ENCODE measurements at regions not wholly inside any gene's neighbourhood (a gene's known extent, or its start where the extent isn't known, plus 50 kb on each side); places are given as distances from the start of the nearest gene placed in this dataset.

DNA sequence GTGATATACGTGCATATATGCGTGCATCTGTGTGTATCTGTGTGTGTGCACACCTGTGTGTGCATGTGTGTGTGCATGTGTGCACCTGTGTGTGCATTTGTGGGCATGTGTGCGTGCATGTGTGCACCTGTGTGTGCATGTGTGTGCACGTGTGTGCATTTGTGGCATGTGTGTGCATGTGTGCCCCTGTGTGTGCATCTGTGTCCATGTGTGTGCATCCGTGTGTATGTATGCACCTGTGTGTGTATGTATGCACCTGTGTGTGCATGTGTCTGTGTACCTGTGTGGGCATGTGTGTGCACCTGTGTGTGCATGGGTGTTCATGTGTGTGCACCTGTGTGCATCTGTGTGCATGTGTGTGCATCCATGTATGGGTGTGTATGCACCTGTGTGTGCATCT, 167.8 kb upstream of the SFSWAP start:
- ATAC-seq = no peak
- TF ChIP-seq, protein P1, sequence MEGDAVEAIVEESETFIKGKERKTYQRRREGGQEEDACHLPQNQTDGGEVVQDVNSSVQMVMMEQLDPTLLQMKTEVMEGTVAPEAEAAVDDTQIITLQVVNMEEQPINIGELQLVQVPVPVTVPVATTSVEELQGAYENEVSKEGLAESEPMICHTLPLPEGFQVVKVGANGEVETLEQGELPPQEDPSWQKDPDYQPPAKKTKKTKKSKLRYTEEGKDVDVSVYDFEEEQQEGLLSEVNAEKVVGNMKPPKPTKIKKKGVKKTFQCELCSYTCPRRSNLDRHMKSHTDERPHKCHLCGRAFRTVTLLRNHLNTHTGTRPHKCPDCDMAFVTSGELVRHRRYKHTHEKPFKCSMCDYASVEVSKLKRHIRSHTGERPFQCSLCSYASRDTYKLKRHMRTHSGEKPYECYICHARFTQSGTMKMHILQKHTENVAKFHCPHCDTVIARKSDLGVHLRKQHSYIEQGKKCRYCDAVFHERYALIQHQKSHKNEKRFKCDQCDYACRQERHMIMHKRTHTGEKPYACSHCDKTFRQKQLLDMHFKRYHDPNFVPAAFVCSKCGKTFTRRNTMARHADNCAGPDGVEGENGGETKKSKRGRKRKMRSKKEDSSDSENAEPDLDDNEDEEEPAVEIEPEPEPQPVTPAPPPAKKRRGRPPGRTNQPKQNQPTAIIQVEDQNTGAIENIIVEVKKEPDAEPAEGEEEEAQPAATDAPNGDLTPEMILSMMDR (IDR thresholded peaks at IDR 0.05) = no peak
- no peaks in the 10 kb centered on the region for H3K4me1 ChIP-seq
- DNase-seq = no peak
- H3K36me3 ChIP-seq = no peaks in the 10 kb centered on the region
- H3K9me3 ChIP-seq = peaks cover 0 to 2% of the 10 kb centered on the region in 2 donors
- no peak overlapping the region for H3K27ac ChIP-seq
- H3K4me3 ChIP-seq = no peak overlapping the region
- intact Hi-C loops (cut with DNase I) = no loop called here
- H3K27me3 ChIP-seq = peaks cover 0 to 40% of the 10 kb centered on the region in 2 donors

GRCh38 chr12:131547555-131547954, 163.3 kb upstream of the SFSWAP start:
- H3K4me1 ChIP-seq = no peaks in the 10 kb centered on the region
- no peak overlapping the region for H3K27ac ChIP-seq
- H3K4me3 ChIP-seq = no peak overlapping the region
- DNase-seq (peak in 1 of 4 donors; percentile 21), ATAC-seq (no peak)
- no peaks in the 10 kb centered on the region for H3K36me3 ChIP-seq
- H3K27me3 ChIP-seq = peaks cover 0 to 23% of the 10 kb centered on the region in 2 donors
- TF ChIP-seq, protein P1 (IDR thresholded peaks at IDR 0.05) = no peak
- H3K9me3 ChIP-seq = peaks cover 0 to 2% of the 10 kb centered on the region in 2 donors
- intact Hi-C loops (cut with DNase I) = loop anchor here in 1 of 2 donors (2.0 kb wide), 1 partner anchor 65 kb away; no protein-coding TSS in a partner anchor

- Histone ChIP-seq H3K36me3 (no peaks in the 10 kb centered on the region), H3K27ac (no peak overlapping the region), H3K9me3 (peaks cover 0 to 1% of the 10 kb centered on the region in 2 donors), H3K27me3 (peaks cover 0 to 21% of the 10 kb centered on the region in 2 donors), H3K4me3 (no peak overlapping the region), H3K4me1 (no peaks in the 10 kb centered on the region)
- TF ChIP-seq, protein P1 (IDR thresholded peaks at IDR 0.05) = no peak
- intact Hi-C loops (cut with DNase I) = no loop called here
- DNase-seq = no peak
- ATAC-seq = no peak
Observed at GRCh38 chr12:131550121-131550520, 160.8 kb upstream of the SFSWAP start.

GRCh38 chr12:131551675-131552491, 159.0 kb upstream of the SFSWAP start:
- ATAC-seq (no peak), DNase-seq (no peak)
- peaks cover 0 to 32% of the 10 kb centered on the region in 2 donors for H3K27me3 ChIP-seq
- no peaks in the 10 kb centered on the region for H3K4me1 ChIP-seq
- intact Hi-C loops (cut with DNase I) = no loop called here
- no peak overlapping the region for H3K27ac ChIP-seq
- TF ChIP-seq, protein P1 (IDR thresholded peaks at IDR 0.05) = no peak
- no peaks in the 10 kb centered on the region for H3K36me3 ChIP-seq
- no peak overlapping the region for H3K4me3 ChIP-seq
- no peaks in the 10 kb centered on the region for H3K9me3 ChIP-seq

DNA sequence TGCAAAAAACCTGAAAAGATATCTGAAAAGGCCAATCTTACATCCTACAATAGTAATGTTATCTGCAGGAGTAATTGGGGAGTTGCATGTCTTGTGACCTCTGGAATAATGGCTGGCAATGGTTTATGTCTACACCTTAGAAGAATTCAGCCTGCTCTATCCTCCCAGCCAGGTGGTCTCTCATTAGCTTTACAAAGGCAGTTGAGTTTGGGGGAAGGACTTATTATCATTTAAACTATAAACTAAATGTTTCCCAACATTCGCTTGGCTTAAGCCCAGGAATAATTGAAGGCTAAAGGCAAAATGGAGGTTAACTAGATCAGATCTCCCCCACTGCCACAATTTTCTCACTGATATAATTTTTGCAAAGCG, 158.4 kb upstream of the SFSWAP start:
- Histone ChIP-seq H3K4me3 (no peak overlapping the region), H3K9me3 (no peaks in the 10 kb centered on the region), H3K27ac (no peak overlapping the region), H3K36me3 (no peaks in the 10 kb centered on the region), H3K27me3 (peaks cover 0 to 32% of the 10 kb centered on the region in 2 donors), H3K4me1 (no peaks in the 10 kb centered on the region)
- intact Hi-C loops (cut with DNase I) = no loop called here
- DNase-seq (no peak), ATAC-seq (no peak)
- TF ChIP-seq, protein P1 (IDR thresholded peaks at IDR 0.05) = no peak

All from left lung (tissue), 4 donors.